ENCODE measurements at regions not wholly inside any gene's neighbourhood (a gene's known extent, or its start where the extent isn't known, plus 50 kb on each side); places are given as distances from the start of the nearest gene placed in this dataset.

DNA sequence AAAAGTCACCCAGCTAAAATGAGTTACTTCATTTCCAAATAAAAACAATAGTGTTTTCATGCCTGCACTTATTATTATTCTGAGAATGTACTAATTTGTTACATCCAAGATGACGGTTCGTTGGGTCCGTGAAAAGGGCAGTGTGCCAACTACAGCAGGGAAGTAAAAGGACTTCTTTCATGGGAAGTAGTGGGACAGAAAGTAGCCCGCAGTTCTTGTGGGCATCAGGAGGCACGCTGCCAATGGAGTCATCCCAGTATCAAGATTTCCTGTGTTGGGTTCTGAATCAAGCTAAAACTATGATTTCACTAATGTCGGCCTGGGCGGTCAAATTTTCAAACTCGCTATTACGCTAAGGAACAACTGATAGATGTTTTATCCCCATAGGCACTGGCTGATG, 254.5 kb upstream of the SOX2 start:
- no peak for TF ChIP-seq CTCF (IDR thresholded peaks at IDR 0.05; ENCODE audit: insufficient read depth, low read length, severe bottlenecking)
- H3K36me3 ChIP-seq (ENCODE audit: control insufficient read depth, insufficient read depth, low read length) = no peaks in the 10 kb centered on the region
- H3K4me3 ChIP-seq (ENCODE audit: low read depth, low read length) = no peak overlapping the region
- DNase-seq (ENCODE audit: low read depth) (no peak), FAIRE-seq (no peak)
- no peaks in the 10 kb centered on the region for H3K27me3 ChIP-seq (ENCODE audit: control insufficient read depth, insufficient read depth, low read length)

- H3K36me3 ChIP-seq (ENCODE audit: control insufficient read depth, insufficient read depth, low read length) = no peaks in the 10 kb centered on the region
- no peak for TF ChIP-seq CTCF (IDR thresholded peaks at IDR 0.05; ENCODE audit: insufficient read depth, low read length, severe bottlenecking)
- FAIRE-seq (no peak), DNase-seq (ENCODE audit: low read depth) (no peak)
- H3K27me3 ChIP-seq (ENCODE audit: control insufficient read depth, insufficient read depth, low read length) = no peaks in the 10 kb centered on the region
- H3K4me3 ChIP-seq (ENCODE audit: low read depth, low read length) = no peak overlapping the region
These were observed 256.4 kb upstream of the SOX2 start for GRCh38 chr3:181455276-181455675.

GRCh38 chr3:181454451-181455027, 257.2 kb upstream of the SOX2 start:
- FAIRE-seq (no peak), DNase-seq (ENCODE audit: low read depth) (no peak)
- TF ChIP-seq CTCF (IDR thresholded peaks at IDR 0.05; ENCODE audit: insufficient read depth, low read length, severe bottlenecking) = no peak
- H3K27me3 ChIP-seq (ENCODE audit: control insufficient read depth, insufficient read depth, low read length) = no peaks in the 10 kb centered on the region
- H3K4me3 ChIP-seq (ENCODE audit: low read depth, low read length) = no peak overlapping the region
- no peaks in the 10 kb centered on the region for H3K36me3 ChIP-seq (ENCODE audit: control insufficient read depth, insufficient read depth, low read length)

GRCh38 chr3:181446741-181447140, 265.0 kb upstream of the SOX2 start:
- Histone ChIP-seq H3K4me3 (ENCODE audit: low read depth, low read length) (no peak overlapping the region), H3K36me3 (ENCODE audit: control insufficient read depth, insufficient read depth, low read length) (no peaks in the 10 kb centered on the region), H3K27me3 (ENCODE audit: control insufficient read depth, insufficient read depth, low read length) (no peaks in the 10 kb centered on the region)
- no peak for TF ChIP-seq CTCF (IDR thresholded peaks at IDR 0.05; ENCODE audit: insufficient read depth, low read length, severe bottlenecking)
- DNase-seq (ENCODE audit: low read depth) (peak; percentile 55), FAIRE-seq (no peak)

GRCh38 chr3:181442066-181442465, 269.7 kb upstream of the SOX2 start:
- TF ChIP-seq CTCF (IDR thresholded peaks at IDR 0.05; ENCODE audit: insufficient read depth, low read length, severe bottlenecking) = no peak
- H3K36me3 ChIP-seq (ENCODE audit: control insufficient read depth, insufficient read depth, low read length) = no peaks in the 10 kb centered on the region
- H3K4me3 ChIP-seq (ENCODE audit: low read depth, low read length) = no peak overlapping the region
- no peaks in the 10 kb centered on the region for H3K27me3 ChIP-seq (ENCODE audit: control insufficient read depth, insufficient read depth, low read length)
- DNase-seq (ENCODE audit: low read depth) (no peak), FAIRE-seq (no peak)

GRCh38 chr3:181432992-181433391, 278.7 kb upstream of the SOX2 start:
- DNase-seq (ENCODE audit: low read depth) = no peak
- H3K36me3 ChIP-seq (ENCODE audit: control insufficient read depth, insufficient read depth, low read length) = no peaks in the 10 kb centered on the region
- no peak overlapping the region for H3K4me3 ChIP-seq (ENCODE audit: low read depth, low read length)
- no peaks in the 10 kb centered on the region for H3K27me3 ChIP-seq (ENCODE audit: control insufficient read depth, insufficient read depth, low read length)
- TF ChIP-seq CTCF (IDR thresholded peaks at IDR 0.05; ENCODE audit: insufficient read depth, low read length, severe bottlenecking) = no peak
- no peak for FAIRE-seq

Data from bronchial epithelial cell (primary cell).